OCI-M2 (cell line): ENCODE measurements at regions not wholly inside any gene's neighbourhood (a gene's known extent, or its start where the extent isn't known, plus 50 kb on each side); places are given as distances from the start of the nearest gene placed in this dataset.
"Not testable (repeated sequence)": the region's sequence is repeated elsewhere in the genome, so short reads cannot be mapped to it uniquely, and the experiment has no call there.

Experiments used
- DNase-seq: peaks from one replicate; lab custom pipeline; 2025; ENCODE audit not compliant: unreplicated experiment; lab: John Stamatoyannopoulos, UW

- DNase-seq = no peak
Observed at GRCh38 chr6:4510317-4510716, 265.9 kb upstream of the CDYL start.

DNA sequence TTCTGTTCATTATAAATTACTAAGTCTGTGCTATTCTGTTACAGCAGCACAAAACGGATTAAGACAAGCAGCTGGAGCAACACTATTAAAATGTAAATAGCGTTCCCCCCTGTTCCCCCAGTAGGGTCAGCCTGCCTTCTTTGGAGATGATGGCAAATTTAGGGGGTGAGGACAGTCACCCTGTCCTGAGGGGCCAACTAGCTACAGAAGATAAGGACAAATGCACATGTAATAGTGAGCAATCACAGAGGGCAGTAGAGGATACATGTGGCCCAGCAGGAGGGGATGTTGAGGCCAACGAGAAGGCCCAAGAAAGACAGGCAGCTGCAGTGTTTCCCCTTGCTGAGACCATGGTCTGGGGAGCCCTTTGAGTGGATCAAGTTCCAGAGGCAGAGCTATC is 266.7 kb upstream of the CDYL start:
- no peak for DNase-seq

DNA sequence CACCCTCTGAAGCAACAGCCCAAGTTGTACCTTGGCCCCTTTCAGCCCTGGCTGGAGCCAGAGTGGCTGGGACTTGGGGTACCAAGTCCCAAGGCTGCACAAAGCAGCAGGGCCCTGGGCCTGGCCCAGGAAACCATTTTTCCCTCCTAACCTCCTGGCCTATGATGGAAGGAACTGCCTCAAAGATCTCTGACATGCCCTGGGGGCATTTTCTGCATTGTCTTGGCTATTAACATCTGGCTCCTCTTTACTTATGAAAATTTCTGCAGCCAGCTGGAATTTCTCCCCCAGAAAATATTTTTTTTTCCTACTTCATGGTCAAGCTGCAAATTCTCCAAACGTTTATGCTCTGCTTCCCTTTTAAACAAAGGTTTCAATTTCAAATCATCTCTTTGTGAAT is 269.4 kb upstream of the CDYL start:
- no peak for DNase-seq

DNA sequence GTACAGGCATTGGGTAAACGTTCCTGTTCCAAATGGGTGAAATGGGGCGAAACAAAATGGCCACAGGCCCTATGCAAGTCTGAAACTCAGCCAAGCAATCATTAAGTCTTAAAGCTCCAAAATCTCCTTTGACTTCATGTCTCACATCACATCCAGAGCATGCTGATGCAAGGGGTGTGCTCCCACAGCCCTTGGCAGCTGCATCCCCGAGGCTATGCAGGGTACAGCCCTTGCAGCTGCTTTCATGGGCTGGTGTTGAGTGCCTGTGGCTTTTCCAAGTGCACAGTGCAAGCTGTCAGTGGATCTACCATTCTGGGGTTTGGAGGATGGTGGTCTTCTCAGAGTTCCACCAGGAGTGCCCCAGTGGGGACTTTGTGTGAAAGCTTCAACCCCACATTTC is 270.0 kb upstream of the CDYL start:
- DNase-seq = no peak

DNA sequence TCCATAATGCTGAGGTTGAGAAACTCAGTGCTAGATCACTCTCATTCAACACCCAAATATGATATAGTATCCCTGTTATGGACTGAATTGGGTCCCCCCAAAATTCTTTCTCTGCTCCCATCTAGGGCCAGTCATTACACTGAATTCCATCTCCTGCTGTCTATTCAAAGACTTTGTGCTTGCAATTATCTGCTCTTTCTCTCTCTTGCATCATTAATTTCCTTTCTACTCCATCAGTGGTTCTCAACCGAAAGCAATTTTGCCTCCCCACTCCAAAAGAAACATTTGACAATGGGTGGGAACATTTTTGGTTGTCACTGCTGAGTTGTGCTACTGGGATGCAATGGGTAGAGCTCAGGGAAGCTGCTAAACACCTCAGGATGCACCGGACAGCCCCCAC is 271.5 kb upstream of the CDYL start:
- DNase-seq = no peak

- DNase-seq = no peak
Observed at GRCh38 chr6:4503700-4504099, 272.5 kb upstream of the CDYL start.

DNA sequence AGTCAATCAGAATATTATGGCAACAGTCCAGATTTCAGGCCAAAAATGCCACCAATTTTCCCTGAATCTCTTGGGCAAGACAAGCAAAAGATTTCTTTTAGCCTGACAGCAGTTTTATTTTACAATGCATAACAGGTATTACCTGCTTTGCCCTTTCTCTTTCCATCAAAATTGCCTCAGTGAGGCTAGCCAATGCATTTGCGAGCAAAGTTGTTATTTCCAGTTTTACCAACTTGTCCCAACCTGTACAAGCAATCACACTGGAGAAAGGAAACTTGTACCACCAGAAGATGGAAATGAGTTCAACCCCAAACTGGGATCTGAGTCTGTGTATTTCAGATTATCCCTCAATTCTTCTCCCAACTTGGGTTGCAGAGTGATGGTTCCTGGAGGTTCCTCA is 279.9 kb upstream of the CDYL start:
- no peak for DNase-seq

GRCh38 chr6:4491501-4492260 is 284.5 kb upstream of the CDYL start:
- DNase-seq = no peak

GRCh38 chr6:4489538-4489937 is 286.7 kb upstream of the CDYL start:
- no peak for DNase-seq

- no peak for DNase-seq
Observed at GRCh38 chr6:4488389-4488788, 287.8 kb upstream of the CDYL start.

DNA sequence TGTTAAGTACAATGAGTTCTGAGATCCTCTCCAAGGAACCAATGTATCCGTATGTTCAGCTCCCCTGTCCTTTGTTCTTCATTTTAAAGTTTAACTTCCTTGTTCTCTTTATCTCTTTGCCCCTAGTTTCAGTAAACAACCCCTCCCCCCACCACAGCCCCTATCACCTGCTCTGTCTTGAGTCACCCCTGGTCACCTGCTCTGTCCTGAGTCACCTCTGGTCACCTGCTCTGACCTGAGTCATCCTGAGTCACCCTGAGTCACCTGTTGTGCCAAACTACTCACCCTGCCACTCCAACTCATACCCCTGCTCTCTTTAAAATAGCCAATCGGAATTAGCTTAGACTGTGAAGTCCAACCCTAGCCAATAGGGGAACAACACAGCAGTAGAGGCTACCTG is 288.7 kb upstream of the CDYL start:
- DNase-seq = no peak

DNA sequence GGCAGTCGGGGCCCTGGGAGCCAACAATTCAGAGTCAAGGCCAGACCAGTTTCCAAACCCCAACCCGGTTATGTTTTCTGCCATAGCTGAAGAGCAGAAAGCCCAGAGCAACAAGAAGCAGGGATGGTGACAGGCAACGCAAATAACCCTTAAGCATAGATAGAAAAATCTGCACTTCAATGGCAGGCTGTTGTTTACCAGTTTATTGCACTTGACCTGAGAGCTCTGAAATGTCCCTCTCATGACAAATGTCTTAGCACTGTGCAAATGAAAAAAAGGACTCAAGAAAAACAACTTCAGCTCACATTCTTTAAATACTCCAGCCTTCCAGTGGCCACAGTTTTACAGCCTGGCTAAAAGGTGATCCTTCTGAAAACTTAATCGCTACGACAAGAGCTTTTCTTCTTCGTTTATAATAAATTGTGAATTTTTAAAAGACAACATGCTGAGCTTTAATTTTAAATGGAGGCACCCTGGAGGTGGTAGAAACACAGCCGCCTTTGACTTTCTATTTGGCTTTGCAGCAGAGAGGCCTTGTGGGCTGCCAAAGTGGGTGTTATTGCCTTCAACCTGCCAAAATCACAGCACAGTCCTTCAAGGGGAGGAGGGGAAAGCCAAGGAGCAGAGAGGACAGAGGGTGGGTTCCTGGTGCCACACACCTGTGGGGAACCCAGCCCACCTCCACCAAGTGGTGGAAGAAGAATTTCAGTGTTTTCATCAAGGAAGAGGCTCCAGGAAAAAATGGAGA is 289.5 kb upstream of the CDYL start:
- no peak for DNase-seq

DNA sequence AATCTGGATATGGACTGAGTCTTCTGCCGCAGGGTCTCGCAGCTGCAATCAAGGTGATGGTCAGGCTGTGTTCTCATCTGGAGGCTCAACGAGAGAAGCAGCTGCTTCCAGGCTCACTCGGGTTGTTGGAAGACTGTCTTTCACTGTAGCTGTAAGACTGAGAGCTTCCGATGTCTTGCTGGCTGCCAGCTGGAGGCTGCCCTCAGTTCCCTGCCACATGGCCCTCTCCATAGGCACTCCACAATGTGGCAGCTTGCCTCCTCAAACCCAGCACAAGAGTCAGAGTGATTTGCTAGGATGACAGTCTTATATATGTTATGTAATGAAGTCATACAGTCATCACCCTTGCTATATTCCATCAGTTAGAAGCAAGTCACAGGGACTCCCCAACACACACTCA is 290.5 kb upstream of the CDYL start:
- DNase-seq = no peak

DNA sequence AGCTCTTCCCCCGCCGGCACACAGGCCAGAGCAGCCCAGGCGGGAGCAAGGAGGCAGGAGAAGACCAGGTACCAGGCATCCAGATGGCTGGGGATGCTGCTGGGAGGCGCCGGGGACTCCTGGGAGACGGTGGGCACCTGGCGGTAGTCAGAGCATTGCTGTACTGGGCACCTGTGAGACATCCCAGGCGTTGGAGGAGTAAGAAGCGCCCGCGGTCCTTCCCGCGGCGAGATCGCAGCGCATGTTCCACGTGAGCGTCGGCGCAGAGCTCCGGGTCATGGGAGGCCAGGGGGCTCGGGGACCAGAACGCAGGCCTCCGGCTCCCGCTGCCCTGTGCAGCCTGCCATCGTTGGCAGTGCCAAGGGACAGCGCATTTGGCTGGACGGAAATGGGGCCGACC is 293.7 kb upstream of the CDYL start:
- DNase-seq = no peak

DNA sequence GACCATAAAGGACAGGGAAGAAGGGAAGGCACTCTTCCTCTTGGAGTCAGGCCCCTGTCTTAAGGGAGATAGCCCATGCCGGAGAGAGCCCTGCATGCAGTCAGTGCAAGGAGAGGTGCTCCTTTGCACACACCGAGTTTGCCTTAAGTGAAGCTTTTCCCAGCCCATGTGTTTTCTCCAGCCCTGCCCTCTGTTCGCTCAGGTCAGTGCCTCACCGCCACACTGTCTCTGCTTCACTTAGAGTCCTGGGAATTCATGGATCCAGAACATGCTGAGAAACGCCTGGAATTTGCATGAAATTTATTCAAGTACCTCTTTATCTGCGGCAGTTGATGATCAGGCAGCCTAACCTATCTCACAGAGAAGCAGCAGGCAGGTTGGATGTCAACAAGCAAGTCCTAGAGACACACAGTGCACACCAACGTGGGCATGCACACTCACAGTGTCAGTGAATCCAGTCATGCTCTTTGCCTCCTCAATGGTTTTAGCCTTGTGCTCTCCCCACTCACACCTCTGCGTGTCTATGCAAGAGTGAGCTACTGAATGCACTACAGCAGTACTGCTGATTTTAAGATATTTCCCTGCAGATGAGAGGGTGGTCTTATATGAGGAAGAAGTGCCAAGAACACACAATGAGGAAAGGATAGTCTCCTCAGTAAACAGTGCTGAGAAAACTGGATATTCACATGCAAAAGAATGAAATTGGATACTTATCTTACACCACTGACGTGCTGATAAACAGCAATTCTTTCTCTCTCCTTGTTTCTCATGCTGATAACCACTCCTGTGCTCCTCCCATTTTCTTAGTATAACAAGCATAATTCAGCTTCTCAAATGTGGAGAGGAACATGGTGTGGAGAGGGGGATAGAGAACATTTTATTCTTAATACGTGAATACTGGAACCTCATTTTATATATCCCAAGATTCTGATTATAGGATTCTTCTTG is 295.1 kb upstream of the CDYL start:
- no peak for DNase-seq

- no peak for DNase-seq
Observed at GRCh38 chr6:4478098-4478497, 298.1 kb upstream of the CDYL start.

- no peak for DNase-seq
Observed at GRCh38 chr6:4474810-4475209, 301.4 kb upstream of the CDYL start.

- DNase-seq = no peak
Observed at GRCh38 chr6:4472969-4473642, 303.1 kb upstream of the CDYL start.

DNA sequence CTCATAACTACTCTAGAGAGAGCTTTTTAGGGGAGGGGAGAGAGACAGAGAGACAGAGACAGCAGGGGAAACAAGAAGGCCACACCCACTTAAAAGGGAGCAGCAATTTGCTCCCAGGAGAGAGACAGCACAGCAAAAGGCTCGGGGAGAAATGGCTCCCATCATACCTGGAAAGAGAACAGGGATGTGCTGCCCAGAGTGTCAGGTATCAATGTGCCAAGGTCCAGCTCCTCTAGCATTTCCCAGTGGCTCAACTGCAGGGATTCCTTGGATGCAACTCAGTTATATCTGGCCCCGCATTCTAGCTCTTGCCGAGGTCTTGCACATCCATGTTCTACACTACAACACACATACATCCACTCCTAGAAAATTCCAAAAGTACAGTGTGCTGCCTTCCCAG is 304.0 kb upstream of the CDYL start:
- no peak for DNase-seq

DNA sequence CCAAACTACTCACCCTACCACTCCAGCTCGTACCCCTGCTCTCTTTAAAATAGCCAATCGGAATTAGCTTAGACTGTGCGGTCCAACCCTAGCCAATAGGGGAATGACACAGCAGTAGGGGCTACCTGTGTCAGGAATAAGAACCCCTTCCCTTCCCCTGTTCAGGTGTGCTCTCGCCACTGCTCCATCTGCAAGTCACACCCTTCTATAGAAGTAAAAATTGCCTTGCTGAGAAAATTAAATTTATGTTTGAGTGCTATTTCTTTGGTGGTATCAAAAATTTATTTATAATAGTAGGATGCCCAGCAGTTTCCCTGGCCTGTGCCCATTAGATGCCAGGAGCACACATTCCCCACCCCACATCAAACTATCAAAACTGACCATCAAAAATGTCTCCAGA is 304.7 kb upstream of the CDYL start:
- not testable (repeated sequence) for DNase-seq

DNA sequence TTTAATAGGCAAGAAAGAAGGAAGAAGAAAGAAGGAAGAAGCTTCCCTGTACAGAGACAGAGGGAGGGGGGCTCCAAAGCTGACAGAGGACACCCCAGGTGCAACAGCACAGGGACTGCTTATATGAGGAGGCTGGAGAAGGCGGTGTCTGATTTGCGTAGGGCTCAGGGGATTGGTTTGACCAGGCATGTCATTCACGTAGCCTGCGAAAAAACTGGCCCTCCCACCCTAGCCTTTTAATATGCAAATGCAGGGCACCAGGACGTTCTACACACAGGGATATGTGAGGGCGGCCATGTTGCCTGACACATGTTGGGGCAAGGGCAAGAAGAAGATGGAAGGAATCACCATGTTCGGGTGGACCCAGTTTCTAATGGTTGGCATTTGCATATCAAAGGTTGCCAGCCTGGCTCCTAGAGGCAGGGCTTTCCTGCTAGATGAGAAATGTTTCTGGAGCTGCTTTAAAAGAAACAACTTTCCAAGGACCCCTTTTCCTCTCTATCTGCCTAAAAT is 305.4 kb upstream of the CDYL start:
- no peak for DNase-seq
